Sigmoid colon (tissue), 6 donors: ENCODE measurements at regions not wholly inside any gene's neighbourhood (a gene's known extent, or its start where the extent isn't known, plus 50 kb on each side); places are given as distances from the start of the nearest gene placed in this dataset.

ENCODE experiments used
- DNase-seq: peaks from one replicate; pipeline ENCODE4 v3.0.0-alpha.2; 2019
- H3K27ac ChIP-seq, 4 donors: fragments of 200-600 bp; sonication (generic); one replicate each; pipeline ENCODE4 v1.5.1; 2016 to 2019; ENCODE audit warnings: mild to moderate bottlenecking in 1 of 4
- H3K27me3 ChIP-seq, 3 donors: fragments of 200-600 bp; sonication (generic); one replicate each; pipeline ENCODE4 v1.5.1; 2019; ENCODE audit warnings: mild to moderate bottlenecking in 1 of 3
- H3K36me3 ChIP-seq, 4 donors: fragments of 200-600 bp; sonication (generic); one replicate each; pipeline ENCODE4 v1.5.1; 2016 to 2019
- H3K4me1 ChIP-seq, 4 donors: fragments of 200-600 bp; sonication (generic); one replicate each; pipeline ENCODE4 v1.5.1; 2017 to 2019
- H3K4me3 ChIP-seq, 4 donors: fragments of 200-600 bp; sonication (generic); one replicate each; pipeline ENCODE4 v1.5.1; 2017 to 2019; ENCODE audit warnings: mild to moderate bottlenecking in 2 of 4, moderate library complexity in 1 of 4
- H3K9me3 ChIP-seq, 4 donors: fragments of 200-600 bp in 3 of 4; sonication (generic) in 3 of 4; one replicate each; pipeline versions ENCODE4 v1.5.1 to v1.6.1; 2013 to 2019
- EP300 ChIP-seq, 4 donors: sonication (generic); formaldehyde crosslinking; IDR thresholded peaks; one replicate each; pipeline ENCODE4 v1.6.1; 2017; ENCODE audit warnings: antibody characterized with exemption in 4 of 4
- POLR2A ChIP-seq, 2 donors: fragments of 450-650 bp; IDR thresholded peaks; one replicate each; pipeline ENCODE4 v1.6.1; 2016; ENCODE audit warnings: antibody characterized with exemption in 2 of 2, mild to moderate bottlenecking in 2 of 2, moderate library complexity in 2 of 2
- POLR2AphosphoS5 ChIP-seq, 4 donors: sonication (generic); formaldehyde crosslinking; IDR thresholded peaks; one replicate each; pipeline ENCODE4 v1.6.1; 2017; ENCODE audit warnings: antibody characterized with exemption in 4 of 4
- WGBS, 2 donors: extraction: QIAGEN DNeasy Blood & Tissue Kit; methylation state at CpG; one replicate each; pipeline ENCODE4 v1.1.7; 2013; 5-methylcytosine and 5-hydroxymethylcytosine counted together
- intact Hi-C: fragments of 100-400 bp; cut with DNase I; formaldehyde crosslinking; loops from one replicate; pipeline ENCODE4 v1.15.1; 2023
- TF ChIP-seq, protein P1 (sequence below), 4 experiments: fragments of 450-650 bp in 3 of 4; fragments of 200-600 bp in 1 of 4; IDR thresholded peaks; one replicate each; pipeline ENCODE4 v1.5.1; 2016 to 2019; ENCODE audit warnings: antibody characterized with exemption in 4 of 4, mild to moderate bottlenecking in 3 of 4, moderate library complexity in 2 of 4
- donor health status: healthy with polysubstance abuse.
- donor health status: healthy.

DNA sequence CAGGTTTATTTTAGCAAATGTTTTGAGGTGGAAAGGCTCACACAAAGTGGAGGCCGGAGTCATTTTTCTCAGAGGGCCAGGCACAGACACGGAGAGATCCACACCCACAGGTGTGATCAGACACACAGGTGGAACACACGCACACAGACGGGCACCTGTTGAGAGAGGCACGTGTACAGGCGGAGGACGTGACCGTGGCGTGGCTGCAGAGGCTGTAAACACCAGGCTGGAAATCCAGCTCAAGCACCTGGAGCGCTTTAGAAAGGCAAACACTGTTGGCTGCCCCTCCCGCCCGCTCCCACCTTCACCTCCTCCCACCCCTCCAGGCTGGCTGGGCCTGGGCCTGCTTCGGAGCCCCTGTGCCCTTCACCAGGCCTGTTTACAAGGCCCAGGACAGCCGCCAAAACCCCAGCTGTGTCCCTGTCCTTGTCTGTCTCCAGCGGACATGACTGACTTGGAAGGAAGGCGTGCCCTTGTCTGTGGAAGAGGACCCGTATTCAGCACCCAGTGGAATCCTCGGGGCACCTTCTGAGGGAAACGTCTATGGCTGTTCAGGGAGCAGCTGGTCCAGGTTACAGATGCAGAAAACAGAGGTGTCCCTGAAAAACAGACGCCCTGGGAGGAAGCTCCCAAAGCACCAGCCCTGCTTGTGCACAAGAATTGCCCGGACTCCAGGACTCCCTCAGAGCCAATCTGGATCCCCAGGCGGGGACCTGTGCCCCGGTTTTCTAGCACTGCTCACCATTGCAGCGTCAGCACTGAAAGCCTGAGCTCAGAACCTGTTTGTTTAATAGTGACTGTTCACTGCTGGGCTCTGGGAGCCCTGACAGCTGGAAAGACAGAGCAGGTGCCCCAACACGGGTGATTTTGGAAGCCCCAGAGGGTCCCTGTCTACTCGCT lies 134.3 kb upstream of the HAAO start:
- peak overlapping the region; percentile 86 to 95 (median 91) for H3K27ac ChIP-seq
- H3K27me3 ChIP-seq: no peaks in the 10 kb centered on the region
- DNase-seq: no peak
- WGBS, 2 donors: 13 to 57% methylated on average over 26 of the region's 26 CpGs
- no peaks in the 10 kb centered on the region for H3K36me3 ChIP-seq
- H3K4me1 ChIP-seq: peaks cover 0 to 94% (median 93%) of the 10 kb centered on the region in 4 donors
- no peak overlapping the region for H3K4me3 ChIP-seq
- intact Hi-C loops: loop anchor here (5.0 kb wide), 1 partner anchor 99 kb away; no protein-coding TSS in a partner anchor
- TF ChIP-seq POLR2AphosphoS5 (IDR thresholded peaks at IDR 0.05): no peak
- H3K9me3 ChIP-seq: no peaks in the 10 kb centered on the region

DNA sequence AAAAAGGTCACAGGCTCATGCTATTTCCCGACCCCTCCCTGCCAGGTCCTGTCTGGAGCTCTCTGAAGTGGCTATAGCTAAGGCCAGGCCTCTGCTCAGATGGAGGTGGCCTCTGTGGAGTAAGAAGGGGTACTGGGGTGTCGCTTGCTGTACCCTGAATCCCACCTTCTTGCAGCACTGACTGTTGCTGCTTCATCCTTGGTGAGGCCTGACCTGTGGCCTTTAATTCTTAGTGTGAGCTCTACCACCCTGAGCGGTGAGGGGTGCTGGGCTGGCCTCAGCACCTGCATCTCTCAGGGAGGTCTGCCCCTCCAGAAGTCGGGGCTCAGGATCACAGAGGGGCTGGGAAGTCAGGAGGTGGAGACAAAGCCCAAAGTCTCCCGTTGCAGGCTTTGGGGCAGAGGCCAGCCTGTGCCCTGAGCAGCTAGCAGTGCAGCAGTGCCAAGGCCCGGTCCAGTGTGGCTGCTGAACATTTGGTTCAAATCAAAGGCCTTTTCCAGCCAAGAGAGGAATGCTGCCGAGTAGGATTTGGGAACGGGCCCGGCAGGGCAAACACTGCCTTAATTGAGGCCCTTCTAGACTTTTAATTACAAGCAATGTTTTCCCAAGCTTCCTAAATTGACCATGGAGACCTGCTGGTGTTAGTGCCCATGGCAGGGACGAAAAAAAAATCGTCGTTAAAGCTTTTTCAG lies 133.5 kb upstream of the HAAO start:
- no peak for TF ChIP-seq EP300 (IDR thresholded peaks at IDR 0.05)
- TF ChIP-seq POLR2AphosphoS5 (IDR thresholded peaks at IDR 0.05): no peak
- TF ChIP-seq POLR2A (IDR thresholded peaks at IDR 0.05): no peak
- TF ChIP-seq, protein P1, sequence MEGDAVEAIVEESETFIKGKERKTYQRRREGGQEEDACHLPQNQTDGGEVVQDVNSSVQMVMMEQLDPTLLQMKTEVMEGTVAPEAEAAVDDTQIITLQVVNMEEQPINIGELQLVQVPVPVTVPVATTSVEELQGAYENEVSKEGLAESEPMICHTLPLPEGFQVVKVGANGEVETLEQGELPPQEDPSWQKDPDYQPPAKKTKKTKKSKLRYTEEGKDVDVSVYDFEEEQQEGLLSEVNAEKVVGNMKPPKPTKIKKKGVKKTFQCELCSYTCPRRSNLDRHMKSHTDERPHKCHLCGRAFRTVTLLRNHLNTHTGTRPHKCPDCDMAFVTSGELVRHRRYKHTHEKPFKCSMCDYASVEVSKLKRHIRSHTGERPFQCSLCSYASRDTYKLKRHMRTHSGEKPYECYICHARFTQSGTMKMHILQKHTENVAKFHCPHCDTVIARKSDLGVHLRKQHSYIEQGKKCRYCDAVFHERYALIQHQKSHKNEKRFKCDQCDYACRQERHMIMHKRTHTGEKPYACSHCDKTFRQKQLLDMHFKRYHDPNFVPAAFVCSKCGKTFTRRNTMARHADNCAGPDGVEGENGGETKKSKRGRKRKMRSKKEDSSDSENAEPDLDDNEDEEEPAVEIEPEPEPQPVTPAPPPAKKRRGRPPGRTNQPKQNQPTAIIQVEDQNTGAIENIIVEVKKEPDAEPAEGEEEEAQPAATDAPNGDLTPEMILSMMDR (IDR thresholded peaks at IDR 0.05): no peak

DNA sequence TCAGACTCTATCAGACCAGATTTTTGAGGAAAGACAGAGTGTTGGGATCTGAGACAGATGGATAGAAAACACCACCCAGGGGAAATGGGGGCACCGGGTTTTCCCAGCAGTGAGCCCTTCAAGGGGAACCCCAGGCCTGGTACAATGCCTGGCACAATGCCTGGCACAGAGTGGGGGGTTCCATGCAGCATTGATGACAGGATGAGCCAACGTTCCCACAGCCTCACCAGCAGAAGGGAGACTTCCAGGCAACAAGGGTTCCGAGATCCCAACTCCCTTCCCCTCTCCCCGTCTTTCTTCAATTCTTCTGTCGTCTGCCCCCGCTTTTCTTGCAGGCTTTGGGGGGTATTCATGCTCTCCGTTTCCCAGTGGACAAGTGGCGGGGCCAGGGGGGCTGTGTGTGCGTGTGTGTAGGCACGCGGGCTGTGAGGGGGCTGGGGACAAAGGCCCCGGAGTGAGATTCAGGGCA lies 132.1 kb upstream of the HAAO start:
- DNase-seq: no peak
- 33 to 49% methylated on average over 12 of the region's 12 CpGs for WGBS, 2 donors

More for the DNA sequence above, 133.5 kb upstream of the HAAO start:
- no peaks in the 10 kb centered on the region for H3K9me3 ChIP-seq
- H3K4me3 ChIP-seq: no peak overlapping the region
- peak overlapping the region; percentile 86 to 95 (median 91) for H3K27ac ChIP-seq
- intact Hi-C loops: loop anchor here (5.0 kb wide), 1 partner anchor 99 kb away; no protein-coding TSS in a partner anchor
- H3K4me1 ChIP-seq: peaks cover 0 to 92% (median 89%) of the 10 kb centered on the region in 4 donors
- no peak for DNase-seq
- 19 to 52% methylated on average over 12 of the region's 12 CpGs for WGBS, 2 donors
- no peaks in the 10 kb centered on the region for H3K27me3 ChIP-seq
- H3K36me3 ChIP-seq: no peaks in the 10 kb centered on the region

DNA sequence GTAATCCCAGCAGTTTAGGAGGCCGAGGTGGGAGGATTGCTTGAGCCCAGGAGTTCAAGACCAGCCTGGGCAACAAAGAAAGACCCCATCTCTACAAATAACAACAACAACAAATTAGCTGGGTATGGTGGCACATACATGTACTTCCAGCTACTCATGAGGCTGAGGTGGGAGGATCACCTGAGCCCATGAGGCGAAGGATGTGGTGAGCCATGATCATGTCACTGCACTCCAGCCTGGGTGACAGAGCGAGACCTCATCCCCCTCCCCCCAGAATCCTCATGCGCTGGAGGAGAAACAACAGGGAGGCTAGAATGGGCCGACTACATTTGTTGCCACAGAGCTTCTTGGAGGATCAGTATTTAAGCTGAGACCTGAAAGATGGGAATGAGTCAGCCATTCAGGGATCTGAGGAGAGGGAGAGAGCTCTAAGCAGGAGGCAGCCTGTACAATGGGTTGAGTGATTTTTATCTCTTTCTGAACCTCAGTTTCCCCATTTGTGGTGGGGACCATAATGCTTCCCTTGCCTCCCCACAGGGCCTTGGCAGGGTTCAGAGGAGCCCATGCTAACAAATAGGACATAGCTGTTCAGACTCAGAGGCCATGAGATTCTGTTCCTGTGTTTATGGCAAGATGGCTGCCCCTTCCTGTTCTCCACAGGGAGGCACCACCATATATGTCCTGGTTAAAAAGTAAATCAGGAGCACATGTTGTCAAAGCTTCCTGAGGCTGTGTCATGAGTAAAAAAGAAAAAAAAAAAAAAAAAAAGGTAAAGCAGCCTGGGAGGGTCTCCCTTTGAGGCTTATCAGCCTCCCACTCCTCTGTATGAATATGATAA lies 131.4 kb upstream of the HAAO start:
- no peak for DNase-seq
- 58% methylated on average over 5 of the region's 5 CpGs for WGBS, 2 donors
- Histone ChIP-seq H3K4me1 (peaks cover 0 to 75% (median 72%) of the 10 kb centered on the region in 4 donors), H3K27me3 (no peaks in the 10 kb centered on the region), H3K9me3 (no peaks in the 10 kb centered on the region), H3K27ac (peak overlapping the region; percentile 86 to 95 (median 91)), H3K4me3 (no peak overlapping the region), H3K36me3 (no peaks in the 10 kb centered on the region)
- no peak for TF ChIP-seq POLR2AphosphoS5 (IDR thresholded peaks at IDR 0.05)
- no peak for TF ChIP-seq EP300 (IDR thresholded peaks at IDR 0.05)
- TF ChIP-seq POLR2A (IDR thresholded peaks at IDR 0.05): no peak
- TF ChIP-seq, protein P1 (IDR thresholded peaks at IDR 0.05): no peak
- intact Hi-C loops: no loop called here

More for the DNA sequence above, 132.1 kb upstream of the HAAO start:
- Histone ChIP-seq H3K4me3 (no peak overlapping the region), H3K36me3 (no peaks in the 10 kb centered on the region), H3K4me1 (peaks cover 0 to 81% (median 79%) of the 10 kb centered on the region in 4 donors), H3K9me3 (no peaks in the 10 kb centered on the region), H3K27ac (peak overlapping the region; percentile 86 to 95 (median 91)), H3K27me3 (no peaks in the 10 kb centered on the region)
- intact Hi-C loops: no loop called here
- TF ChIP-seq, protein P1 (IDR thresholded peaks at IDR 0.05): no peak
- TF ChIP-seq POLR2A (IDR thresholded peaks at IDR 0.05) (no peak), EP300 (IDR thresholded peaks at IDR 0.05) (no peak), POLR2AphosphoS5 (IDR thresholded peaks at IDR 0.05) (no peak)
